Right kidney (tissue), 1 donor: ENCODE measurements at regions not wholly inside any gene's neighbourhood (a gene's known extent, or its start where the extent isn't known, plus 50 kb on each side); places are given as distances from the start of the nearest gene placed in this dataset.

Experiments used
- DNase-seq: peaks from one replicate; pipeline ENCODE4 v3.0.0-alpha.2; 2016

DNA sequence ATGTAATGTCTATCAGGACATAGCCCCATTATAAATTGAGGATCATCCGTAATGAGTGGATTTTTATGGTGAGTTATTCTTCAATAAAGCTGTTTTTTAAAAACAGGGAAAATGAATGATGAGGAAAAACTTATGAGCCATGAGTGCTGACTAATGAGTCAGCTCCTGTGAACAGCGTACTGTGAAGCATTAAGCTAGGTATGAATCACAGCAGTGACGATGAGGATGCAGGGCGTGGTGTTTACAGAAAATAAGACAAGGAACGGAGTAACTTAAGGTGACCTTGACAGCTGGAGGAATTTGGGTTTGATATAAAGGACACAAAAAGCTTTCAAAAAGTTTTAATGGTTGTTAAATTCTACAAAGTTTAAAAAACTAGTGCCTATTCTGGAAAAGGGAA lies 96.3 kb downstream of the FOXF2 start:
- no peak for DNase-seq

DNA sequence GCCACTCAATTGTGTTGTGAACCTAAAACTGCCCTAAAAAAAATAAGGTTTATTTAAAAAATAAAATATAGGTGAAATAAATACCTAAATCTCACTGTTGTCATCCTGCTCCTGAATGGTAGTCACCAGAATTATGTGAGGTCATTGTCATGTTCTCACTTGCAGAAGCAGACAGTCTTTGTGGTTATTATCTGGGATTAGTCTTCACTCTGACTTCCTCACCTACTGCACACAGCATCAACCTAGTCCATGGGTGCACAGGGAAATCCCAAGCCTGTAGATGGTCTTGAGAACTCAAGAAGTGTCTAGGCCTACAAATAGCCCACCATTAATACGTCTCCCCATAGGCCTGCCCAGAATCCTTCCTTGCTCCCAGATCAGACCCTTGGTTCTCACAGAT lies 97.0 kb downstream of the FOXF2 start:
- DNase-seq, result no peak

DNA sequence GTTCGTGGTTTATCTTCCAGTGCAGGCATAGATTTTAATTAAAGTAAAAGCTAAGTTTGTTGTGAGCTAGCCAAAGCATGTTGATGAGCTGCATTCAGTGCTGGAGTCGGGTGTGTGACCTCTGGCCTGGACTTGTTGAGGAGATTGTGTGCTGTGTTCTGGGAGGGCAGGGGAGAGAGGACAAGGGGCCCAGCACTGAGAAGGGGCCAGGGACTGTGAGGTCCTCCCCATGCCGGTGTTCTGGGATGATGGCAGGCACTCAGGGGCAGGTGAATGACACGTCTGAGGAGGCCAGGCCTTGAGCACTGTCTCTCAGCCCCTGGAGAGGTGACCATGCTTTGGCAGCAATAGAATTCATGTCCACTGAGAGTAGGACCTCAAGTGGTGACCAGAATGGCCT lies 97.9 kb downstream of the FOXF2 start:
- DNase-seq, result no peak

DNA sequence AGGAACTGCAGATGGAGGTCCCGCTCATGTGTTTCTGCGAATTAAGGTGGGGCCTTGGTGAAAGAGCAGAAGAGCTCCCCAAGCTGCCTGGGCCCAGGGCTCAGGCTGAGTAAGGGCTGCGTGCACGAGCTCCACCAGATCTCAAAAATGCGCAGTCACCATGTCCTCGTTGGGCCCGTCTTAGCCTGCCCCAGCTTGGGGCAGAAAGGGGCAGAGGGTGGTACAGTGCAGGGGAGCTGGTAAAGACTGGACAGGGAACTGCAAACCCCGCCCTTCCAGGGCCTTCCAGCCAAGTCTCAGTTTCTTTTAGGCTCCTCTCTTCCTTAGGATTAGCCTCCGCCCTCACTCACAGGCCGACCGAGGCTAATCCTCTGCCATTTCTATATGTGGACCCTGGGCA lies 101.6 kb downstream of the FOXF2 start:
- DNase-seq, result no peak

DNA sequence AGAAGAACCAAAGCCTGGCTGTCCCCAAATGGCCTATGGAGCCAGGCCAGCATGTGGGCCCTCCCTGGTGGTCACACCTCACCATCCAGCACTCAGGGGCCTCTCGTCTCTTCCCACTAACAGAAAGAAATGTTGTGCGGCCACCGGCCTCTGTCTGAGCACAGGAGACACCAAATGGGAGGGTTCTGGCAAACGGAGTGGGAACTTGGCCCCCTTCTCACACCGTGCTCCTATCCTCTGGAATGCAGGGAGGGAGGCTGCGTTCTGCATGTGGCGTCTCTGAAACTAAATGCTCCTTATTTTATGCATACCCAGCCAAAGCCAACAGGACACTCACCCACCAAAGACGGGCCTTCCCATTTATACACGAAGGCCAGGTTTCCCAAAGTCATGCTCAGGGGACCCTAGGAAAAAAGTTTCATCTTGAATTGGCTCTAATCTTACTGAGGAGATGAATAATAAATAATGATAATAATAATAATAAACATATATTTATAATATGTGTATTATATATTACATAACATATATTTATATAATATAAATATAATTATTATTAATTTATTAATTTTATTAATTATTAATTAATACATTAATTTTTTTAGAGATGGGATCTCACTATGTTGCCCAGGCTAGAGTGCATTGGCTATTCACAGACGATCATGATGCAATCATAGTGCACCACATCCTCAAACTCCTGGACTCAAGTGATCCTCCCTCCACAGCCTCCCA lies 102.4 kb downstream of the FOXF2 start:
- DNase-seq, result no peak

DNA sequence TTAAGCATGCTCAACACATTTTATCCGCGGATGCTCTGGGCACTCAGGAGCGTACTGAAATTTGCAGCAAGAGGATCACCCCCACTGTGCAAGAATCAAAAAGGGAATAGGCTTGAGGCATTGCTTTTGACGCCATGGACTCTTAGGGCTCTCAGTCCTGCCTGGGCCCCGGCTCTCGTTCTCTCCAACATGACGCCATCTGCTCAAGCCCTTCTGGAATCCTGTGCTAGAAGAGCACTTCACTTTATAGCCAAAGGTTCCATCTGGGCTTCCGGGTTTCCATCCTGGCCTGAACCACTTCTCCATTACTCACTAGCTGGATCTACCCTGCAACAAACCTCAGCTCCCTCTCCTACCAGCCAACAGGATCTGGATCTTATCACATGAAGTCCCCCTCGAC lies 105.3 kb downstream of the FOXF2 start:
- DNase-seq, result no peak

DNA sequence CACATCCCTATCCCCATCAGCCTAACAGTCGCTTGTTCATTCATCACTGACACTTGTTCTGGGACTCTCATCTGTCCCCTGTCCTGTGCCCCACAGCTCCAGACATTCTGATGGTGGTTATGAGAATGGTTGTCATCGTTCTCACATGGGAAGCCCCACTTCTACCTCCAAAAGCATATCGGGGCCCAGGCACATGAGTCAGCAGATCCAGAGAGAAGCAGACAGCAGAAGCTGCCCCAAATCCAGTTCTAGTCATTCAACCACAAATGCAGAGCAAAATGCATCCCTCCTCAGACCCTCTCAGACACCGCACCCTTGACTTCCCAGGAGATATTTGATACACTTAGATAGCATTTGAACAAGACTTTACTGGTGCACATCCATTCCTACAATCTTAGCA lies 106.0 kb downstream of the FOXF2 start:
- no peak for DNase-seq

DNA sequence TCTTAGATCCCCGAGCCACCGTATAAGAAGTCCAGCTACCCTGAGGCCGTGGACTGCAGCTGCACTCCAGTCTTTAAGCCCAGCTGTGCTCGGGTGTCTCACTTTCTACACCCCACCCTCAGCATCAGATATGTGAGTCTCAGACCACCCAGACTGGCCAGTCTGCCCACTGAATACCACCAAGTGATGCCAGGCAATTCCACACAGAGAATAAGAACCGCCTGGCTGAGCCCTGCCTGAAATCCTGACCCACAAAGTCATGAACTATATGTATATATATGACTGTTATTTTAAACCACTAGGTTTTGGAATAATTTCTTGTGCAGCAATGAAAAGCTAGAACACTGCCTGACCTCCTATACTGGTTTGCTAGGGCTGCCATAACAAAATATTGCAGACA lies 106.7 kb downstream of the FOXF2 start:
- no peak for DNase-seq

DNA sequence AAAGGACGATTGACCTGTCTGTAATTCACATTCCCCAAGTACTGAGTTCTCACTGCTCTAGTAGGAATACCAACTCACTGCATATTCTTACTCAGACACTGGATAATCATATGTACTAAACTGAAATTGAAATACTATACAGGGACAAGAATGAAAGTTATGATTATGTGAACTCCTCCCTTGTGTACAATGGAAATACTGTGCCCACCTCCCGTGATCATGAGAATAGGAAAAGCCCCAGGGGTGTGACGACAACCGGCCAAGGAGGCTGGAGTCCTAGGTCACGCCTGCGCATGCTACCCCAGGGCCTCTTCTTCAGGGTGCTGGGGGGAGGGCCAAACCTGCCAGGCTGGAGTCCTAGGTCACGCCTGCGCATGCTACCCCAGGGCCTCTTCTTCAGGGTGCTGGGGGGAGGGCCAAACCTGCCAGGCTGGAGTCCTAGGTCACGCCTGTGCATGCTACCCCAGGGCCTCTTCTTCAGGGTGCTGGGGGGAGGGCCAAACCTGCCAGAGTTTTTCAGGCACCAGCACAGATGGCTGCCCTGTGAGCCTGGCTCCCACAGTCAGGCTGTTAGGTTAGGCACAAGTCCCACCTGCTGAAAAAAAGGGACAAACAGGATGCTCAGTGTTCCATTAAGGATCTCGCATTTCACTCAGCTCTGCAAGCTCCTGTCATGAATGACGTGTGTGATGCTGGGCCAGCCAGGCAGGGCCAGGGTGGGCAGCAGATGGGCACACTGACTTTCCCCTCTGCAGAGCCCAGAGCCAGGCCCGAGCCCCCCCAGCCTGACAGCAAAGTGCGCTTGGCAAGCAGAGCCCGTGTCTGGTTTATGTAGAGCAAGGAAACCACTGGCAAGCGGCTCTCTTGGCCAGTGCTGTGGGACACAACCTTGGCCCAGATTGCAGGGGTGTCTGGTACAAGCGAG lies 107.7 kb downstream of the FOXF2 start:
- DNase-seq, result no peak

DNA sequence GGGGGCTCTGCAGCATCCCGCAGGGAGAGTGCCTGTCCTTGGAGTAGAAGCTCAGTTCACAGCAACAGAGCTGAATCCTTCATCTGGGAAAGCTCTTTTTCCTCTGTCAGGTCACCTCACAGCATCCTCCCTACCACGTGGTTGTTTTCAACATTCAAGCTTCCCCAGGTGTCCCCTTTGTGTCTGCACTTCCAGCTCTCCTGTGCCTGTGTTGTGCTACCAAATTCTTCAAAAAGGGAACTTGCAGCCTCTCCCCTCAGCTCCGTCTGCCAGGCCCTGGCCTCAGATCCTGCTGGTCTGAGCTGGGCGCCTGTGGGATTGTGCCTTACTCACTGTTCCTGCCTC lies 108.4 kb downstream of the FOXF2 start:
- DNase-seq, result no peak

DNA sequence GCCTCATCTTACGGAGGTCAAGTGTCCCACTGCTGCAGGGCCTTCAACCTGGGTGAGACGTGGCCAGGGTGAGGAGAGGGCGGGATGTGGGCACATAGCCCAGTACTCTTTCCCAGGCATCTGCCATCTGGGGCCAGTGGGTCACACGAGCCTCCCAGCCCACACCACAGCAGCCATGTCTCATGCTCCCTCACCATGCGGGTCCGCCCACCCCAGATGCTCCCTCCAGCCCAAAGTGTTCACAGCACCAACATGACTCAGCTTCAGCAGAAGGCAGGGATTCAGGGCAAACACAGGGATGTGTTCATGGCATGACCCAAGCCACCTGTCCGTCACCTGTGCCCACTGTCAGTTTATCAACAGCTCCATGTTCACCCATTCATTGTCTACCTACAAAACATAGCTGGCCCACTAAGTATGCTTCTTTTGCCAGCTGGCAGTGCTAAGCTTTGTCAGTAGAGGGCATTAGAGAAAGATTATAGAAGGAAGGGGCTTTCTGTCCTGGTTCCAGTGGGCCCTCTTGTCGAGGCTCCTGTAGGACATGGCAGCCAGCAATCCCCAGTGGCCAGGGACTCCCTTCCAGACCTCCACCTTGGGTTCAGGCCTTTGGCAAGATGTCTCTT lies 109.2 kb downstream of the FOXF2 start:
- no peak for DNase-seq

DNA sequence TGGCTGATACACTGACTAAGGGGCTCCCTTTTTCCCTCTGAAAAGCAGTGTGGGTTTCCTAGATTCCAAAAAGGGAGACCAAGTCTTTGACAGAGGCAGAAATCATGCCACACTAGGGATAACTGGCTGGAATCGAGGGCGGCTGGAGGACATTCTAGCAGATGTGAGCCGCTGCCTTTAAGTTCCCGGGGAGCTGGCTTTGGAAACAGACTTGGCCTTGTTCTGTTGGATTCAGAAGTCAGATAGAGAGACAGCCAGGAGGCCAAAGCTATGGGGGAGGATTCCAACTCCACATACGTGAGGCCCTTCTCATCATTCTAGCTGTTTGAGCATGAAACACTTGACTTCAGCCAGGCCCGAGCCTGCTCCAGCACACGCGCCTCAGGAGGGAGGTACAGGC lies 109.9 kb upstream of the FOXC1 start:
- no peak for DNase-seq

DNA sequence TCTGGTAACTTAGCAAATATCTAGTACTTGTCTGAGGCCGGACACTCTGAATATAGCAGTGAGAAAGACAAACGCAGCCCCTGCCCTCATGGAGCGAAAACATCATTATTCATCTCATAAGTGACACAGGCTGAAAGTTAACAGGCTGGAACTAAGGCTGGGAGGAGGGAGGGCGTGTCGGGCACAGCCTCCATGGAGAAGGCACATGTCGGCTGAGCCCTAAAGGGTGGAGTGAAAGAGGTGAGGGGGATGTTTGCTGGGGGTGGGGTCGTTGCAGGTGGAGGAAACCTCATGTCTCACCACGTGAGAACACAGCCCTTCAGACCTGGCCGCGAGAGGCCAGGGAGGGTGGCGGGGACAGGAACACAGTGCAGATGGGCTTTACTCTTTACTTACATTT lies 108.8 kb upstream of the FOXC1 start:
- no peak for DNase-seq

DNA sequence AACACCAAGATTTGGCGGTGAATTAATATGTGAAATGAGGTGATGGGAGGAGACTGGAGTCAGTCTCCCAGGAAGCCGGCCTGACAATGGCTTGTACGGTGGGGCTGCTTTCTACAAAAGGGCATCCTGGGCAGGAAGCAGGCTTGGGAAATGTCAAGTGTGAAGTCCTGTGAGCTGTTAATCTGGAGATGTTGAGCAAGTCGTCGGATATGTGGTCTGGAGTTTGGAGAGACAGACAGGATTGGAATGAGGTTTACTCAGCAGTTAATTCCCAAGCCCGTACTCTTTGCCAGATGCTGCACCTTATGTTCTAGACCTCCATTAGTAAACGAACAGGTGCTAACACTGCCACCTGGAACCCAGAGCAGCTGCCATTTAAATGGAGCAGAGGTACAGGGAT lies 107.7 kb upstream of the FOXC1 start:
- DNase-seq, result no peak

DNA sequence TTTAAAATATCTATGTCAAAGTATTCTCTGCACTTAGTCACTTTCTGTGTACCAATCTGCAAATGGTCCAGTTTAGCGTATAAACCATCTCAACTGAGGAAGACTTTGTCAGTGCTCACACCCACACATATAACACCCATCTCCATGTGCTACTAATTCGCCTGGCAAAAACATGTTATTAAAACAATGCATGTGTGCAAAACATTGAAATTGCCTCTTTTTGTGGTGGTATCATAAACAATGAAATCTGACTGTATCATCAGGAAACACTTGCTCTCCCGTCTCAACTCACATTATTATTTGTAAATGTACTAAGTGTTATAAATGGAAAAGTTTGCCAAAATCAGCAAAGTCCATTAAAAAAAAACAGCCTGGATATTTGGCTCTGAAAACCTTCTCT lies 105.9 kb upstream of the FOXC1 start:
- no peak for DNase-seq

DNA sequence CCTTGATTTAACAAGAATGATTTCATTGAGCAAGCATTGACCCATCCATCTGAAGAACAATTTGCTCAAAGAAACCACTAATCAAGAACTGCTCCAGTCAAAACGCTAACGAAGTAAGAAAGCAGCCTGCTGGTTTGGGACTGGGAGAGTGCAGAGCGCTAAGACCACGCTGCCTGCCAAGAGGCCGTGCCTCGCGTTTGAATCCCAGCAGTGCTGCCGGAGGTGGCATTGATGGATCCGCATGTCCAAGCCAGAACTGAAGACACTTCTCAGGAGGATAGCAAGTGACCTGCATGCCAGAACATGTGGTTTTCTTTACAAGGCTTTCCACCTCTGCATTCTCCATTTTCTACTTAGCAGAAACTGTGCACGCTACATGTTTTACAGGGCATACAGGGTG lies 105.2 kb upstream of the FOXC1 start:
- no peak for DNase-seq

DNA sequence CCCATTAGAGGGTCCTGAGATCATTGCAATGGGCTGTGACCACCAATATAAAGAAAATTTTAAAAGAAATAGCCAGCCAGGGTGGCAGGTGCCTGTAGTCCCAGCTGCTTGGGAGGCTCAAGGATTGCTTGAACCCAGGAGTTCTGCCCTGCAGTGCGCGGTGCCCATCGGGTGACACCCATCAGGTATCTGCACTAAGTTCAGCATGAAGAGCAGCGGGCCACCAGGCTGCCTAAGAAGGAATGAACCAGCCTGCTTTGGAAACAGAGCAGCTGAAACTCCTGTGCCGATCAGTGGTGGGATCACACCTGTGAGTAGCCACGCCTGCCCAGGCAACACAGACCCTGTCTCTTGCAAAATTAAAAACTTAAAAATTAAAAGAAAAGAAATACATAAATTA lies 102.5 kb upstream of the FOXC1 start:
- no peak for DNase-seq

DNA sequence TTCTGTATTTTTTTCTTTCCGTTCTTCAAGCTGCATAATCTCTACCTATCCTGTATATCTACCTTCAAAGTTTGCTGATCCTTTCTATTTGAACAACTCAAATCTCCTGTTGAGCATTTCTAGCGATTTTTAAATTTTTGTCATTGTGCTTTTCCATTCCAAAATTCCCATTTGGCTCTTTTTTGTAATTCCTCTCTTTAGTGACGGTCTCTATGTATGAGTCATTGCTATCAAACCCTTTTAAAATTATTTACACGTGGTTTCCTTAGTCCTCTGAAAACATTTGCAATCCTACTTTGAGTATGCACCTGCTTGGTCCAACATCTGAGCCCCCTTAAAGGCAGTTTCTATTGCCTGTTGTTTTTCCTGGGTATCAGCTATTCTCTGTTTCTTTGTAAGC lies 100.5 kb upstream of the FOXC1 start:
- DNase-seq, result no peak

DNA sequence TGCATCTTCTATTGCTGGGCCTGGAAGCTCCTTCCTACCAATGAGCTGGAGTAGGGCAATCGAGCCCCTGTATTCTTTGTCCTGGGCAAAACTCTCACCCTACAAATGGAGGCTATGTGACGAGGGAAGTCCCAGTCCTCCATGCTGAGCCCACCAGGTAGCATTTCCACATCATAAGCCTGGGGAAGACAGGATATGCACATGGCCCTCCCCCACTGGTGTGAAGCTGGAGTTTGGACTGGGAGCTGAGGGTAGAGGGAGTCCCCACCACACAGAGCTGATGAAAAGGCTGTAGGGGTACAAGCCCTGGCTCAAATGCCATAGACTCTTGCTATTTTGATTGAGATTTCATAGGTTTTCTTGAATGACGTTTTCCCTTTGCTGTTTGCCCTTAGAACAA lies 99.5 kb upstream of the FOXC1 start:
- DNase-seq, result no peak

DNA sequence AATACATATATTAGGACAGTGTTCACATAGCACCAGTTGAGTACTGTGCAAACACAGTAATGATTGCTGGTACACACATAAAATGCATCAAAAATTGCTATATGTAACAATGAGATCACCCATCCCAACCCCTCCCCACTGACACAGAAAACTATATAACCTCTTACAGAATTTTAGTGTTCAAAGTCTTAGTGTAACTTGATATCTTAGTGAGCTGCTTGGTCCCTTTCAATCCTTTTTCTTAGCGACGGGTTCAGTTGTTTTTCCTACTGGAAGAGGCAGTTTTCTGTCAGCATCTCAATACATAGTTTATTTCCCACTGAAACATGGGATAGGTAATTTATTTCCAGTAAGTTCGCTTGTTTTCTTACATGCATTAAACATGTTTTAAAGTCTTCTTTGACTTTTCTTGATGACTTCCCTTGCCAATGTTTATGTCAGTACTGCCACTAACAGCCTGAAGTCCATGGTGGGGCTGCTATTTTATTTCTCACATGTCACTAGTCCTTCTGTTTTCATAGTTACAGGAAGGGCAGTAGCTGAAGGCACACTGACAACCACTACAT lies 96.4 kb upstream of the FOXC1 start:
- no peak for DNase-seq

DNA sequence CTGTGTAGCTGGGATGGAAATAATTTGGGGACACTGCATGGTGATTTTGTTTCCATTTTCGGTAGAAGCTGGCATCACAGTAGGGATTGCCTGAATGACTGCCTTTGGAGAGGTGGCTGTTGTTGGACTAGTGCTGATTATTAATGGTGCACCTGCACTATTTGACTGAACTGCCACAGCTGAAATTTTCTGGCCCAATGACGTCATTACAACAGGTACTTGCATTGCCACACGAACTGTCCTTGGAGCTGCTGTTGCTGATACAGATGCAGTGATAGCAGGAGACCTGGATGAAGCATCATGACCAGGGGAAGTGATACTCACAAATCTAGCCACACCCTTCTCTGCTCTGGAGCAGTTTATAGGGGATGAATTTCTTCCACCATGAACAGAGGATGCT lies 95.6 kb upstream of the FOXC1 start:
- no peak for DNase-seq

DNA sequence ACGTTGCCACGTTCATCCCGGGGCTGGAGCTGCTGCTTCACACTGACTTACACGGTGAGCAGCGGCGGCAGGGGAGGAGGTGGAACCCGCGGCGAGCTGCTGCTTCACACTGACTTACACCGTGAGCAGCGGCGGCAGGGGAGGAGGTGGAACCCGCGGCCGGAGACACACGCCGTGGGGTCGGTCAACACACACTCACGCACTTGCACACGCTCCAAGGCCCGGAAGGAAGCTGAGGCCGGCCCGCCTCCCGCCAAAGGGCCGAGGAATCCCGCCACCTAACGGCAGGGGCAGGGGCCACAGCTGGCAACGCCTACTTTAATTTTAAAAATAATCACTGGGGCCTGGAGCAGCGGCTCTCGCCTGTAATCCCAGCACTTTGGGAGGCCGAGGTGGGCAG lies 94.4 kb upstream of the FOXC1 start:
- no peak for DNase-seq

DNA sequence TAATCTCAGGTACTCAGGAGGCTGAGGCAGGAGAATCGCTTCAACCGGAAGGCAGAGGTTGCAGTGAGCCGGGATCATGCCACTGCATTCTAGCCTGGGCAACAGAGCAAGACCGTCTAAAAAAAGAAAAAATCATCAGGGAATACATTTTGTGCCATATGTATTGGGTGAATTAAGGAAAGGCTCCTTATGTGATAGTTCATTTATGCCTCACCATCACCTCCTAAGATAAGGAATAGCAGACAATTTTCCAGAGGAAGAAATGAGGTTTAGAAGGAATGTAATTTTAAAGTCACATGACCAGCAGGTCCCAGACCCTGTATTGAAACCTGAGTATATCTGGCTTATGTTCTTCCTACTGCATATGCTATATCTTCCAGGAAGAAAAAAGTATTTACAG lies 93.9 kb upstream of the FOXC1 start:
- no peak for DNase-seq
